SH-SY5Y (cell line): ENCODE measurements at regions not wholly inside any gene's neighbourhood (a gene's known extent, or its start where the extent isn't known, plus 50 kb on each side); places are given as distances from the start of the nearest gene placed in this dataset.

ENCODE experiments used
- GATA2 ChIP-seq: IDR thresholded peaks from 2 replicates; pipeline ENCODE4 v1.6.1; 2011; ENCODE audit warnings: mild to moderate bottlenecking, low read depth, low read length
- GATA3 ChIP-seq: IDR thresholded peaks from 2 replicates; pipeline ENCODE4 v1.6.1; 2011; ENCODE audit warnings: low read depth, mild to moderate bottlenecking, low read length, moderate library complexity

GRCh38 chr3:181919375-181919774 is 207.7 kb downstream of the SOX2 start:
- TF ChIP-seq GATA3, result no peak
- no peak for TF ChIP-seq GATA2

DNA sequence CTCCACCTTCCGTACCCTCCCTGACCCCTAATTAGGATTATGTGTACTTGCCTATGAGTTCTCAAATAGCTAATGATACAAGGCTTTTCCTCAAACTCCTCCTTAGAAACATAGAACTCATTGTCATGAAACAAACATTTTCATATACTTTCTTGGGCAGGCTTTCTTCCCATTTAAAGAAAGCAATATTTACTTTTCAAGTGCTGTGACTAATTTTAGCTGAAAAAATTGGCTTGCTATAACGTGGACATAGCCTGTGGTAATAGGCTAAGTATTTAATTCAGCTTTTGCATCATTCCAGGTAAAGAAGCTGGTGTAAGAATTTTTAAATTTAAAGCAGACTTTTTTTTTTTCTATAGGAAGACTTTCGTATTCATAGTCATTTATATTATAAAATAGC is 208.7 kb downstream of the SOX2 start:
- TF ChIP-seq GATA3, result no peak
- TF ChIP-seq GATA2, result no peak

GRCh38 chr3:181921220-181921619 is 209.5 kb downstream of the SOX2 start:
- TF ChIP-seq GATA3 (no peak), GATA2 (no peak)

DNA sequence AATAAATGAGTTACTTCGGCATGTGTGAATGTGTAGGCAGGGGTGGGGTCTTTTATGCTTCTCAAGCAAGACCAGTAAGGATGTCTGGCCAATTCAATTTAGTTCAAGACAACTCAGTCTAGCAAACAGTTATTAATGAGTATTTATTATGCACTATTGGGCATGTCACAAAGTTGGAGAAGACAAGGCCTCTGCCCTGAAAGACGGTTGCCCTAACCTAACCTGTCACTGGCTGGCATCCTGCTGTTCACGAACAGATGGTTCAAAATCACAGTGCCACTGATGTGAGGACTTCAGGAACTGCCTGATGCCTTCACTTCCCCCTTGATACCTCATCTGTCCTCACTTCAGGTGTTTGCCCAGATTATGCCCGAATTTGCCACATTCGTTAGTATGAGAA is 217.8 kb downstream of the SOX2 start:
- TF ChIP-seq GATA3 (no peak), GATA2 (no peak)

DNA sequence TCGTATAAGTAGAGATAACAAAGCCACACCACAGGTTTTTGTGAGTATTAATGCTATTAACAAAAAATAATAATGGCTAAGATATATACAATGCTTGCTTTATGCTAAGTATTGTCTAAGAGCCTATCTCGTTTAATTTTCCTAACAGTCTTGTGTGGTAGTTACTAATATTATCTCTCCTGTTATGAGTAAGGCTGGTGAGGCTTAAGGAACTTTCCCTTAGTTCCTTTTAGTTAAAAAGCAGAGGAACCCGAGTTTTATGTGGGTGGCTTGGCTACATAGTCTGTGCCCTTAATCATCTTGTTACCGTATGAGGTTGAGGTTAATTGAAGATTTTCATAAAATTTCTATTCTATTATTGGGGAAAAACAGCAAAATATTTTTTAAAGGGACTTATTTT is 218.4 kb downstream of the SOX2 start:
- TF ChIP-seq GATA2 (no peak), GATA3 (no peak)

DNA sequence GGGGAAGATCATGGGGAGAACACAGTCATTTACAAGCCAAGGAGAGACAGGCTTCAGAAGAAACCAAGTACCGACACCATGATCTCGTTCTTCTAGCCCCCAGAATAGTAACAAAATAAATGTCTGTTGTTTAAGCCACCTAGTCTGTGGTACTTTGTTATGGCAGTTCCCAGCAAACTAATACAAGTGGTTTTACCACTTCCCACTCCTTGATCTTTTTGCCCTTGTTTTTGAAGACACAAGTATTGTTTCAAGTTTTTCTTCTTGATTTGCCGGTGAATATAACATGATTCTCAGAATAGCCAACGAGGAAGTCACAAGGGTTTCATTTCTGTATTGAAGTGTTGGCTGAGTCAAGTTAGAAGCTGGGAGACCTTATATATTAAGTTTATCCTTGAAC is 220.3 kb downstream of the SOX2 start:
- TF ChIP-seq GATA3 (no peak), GATA2 (no peak)

GRCh38 chr3:181933052-181933618 is 221.4 kb downstream of the SOX2 start:
- no peak for TF ChIP-seq GATA2

DNA sequence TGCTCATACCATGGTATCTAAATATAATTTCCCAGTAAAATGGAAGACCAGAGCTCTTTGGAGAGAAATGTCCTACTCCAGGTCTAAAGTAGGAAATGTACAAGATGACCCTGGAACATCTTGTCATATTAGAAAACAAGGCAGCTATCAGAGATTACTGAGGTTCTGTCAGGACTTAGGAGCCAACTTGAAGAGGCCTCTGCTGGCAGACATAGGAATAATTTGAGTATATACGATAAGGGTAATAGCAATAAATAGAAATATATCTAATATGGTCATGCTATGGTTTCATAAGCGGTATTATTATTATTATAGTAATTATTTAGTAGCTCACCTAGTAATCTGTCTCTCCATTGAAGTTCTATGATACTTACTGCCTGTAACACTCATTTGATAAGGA is 224.2 kb downstream of the SOX2 start:
- no peak for TF ChIP-seq GATA3
- TF ChIP-seq GATA2, result no peak

DNA sequence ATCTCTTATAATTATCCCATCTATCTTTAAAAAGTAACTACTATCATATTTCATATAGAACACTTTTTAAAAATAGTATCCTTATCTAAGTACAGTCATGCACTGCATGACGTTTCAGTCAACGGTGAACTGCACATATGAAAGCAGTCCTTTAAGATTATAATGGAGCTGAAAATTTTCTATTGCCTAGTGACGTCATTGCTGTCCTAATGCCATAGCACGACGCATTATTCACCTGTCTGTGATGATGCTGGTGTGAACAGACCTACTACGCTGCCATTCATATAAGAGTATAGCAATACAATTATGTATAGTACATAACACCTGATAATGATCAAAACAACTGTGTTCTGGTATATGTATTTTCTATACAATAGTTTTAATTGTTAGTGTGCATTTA is 225.0 kb downstream of the SOX2 start:
- TF ChIP-seq GATA3 (no peak), GATA2 (no peak)

- no peak for TF ChIP-seq GATA2
- no peak for TF ChIP-seq GATA3
Observed at GRCh38 chr3:181940703-181941102, 229.0 kb downstream of the SOX2 start.

DNA sequence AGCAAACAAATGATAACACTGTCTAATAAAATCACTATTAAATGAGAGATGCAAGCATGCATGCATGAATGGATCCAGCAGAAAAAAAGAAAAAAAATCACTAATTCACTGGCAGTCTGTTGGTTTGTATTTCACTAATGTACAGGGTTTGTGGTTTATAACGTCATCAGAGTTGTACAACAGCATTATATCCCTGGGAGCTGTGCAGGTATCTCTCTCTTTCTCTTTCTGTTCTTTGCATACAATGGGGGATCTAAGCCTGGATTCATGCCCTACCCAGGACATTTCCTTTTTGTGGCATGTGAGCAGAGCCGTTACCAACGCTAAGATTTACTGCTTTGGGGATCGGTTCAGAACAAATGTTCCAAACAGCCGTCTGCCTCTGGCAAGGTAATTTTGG is 229.5 kb downstream of the SOX2 start:
- no peak for TF ChIP-seq GATA2
- TF ChIP-seq GATA3, result no peak

GRCh38 chr3:181943285-181943684 is 231.6 kb downstream of the SOX2 start:
- no peak for TF ChIP-seq GATA2
- no peak for TF ChIP-seq GATA3

GRCh38 chr3:181947606-181948005 is 235.9 kb downstream of the SOX2 start:
- TF ChIP-seq GATA2 (no peak), GATA3 (no peak)

DNA sequence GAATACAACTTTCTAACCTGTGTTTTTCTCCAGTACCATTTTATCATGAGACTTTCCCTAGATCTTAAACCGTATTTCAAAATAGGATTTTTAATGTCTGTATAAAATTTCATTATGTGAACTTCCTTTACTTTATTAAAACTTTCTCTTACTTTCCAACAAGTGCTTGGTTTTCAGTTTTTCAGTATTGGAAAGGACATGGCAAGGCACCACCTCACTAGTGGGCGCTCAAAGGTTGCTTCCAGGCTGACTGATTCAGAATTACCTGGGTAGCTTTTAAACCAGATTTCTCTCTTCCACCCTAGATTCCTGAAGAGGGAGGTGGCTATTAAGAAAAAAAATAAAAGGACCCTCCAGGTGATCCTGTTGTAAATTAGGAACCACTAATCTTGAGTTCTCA is 236.6 kb downstream of the SOX2 start:
- no peak for TF ChIP-seq GATA3
- no peak for TF ChIP-seq GATA2

GRCh38 chr3:181952221-181952620 is 240.5 kb downstream of the SOX2 start:
- no peak for TF ChIP-seq GATA2
- TF ChIP-seq GATA3, result no peak

DNA sequence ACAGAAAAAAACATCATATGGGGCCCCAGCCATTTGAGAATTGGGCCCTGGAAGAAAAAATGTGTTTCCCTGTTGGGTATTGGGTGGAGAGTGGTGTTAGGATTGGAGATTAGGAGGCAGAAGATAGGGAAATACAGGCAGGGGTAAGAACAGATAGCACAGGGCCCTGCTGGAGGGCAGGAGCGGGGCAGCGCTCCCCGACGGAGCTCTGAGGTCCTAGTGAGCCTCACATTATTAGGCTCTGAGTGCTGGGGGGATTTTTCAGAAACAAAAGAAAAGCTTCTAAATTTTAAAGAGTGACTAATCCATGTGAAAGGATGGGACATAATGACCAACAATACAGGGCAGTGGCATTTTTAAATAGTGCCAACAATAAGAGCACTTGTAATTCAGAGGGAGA is 241.2 kb downstream of the SOX2 start:
- TF ChIP-seq GATA3 (no peak), GATA2 (no peak)
